ENCODE measurements at regions not wholly inside any gene's neighbourhood (a gene's known extent, or its start where the extent isn't known, plus 50 kb on each side); places are given as distances from the start of the nearest gene placed in this dataset.
"Not testable (repeated sequence)": the region's sequence is repeated elsewhere in the genome, so short reads cannot be mapped to it uniquely, and the experiment has no call there.

DNA sequence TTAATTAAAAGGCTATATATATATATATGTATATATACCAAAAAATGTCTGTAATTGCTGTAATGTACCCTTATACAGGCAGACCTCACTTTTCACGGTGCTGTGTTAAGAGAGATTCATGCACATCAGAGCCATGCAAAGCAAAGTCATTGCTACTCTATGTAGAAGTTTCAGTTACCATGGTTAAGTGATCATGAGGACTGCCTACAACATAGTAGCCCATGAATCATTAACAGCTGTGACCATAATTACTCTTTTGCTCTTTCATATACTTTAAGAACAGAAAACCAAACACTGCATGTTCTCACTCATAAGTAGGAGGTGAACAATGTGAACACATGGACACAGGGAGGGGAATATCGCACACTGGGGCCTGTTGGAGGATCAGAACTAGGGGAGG is 225.3 kb upstream of the EPHA3 start:
- Histone ChIP-seq H3K9me3 (ENCODE audit: low read length) (no peaks in the 10 kb centered on the region), H3K36me3 (ENCODE audit: low read depth, low read length) (no peaks in the 10 kb centered on the region), H3F3A (ENCODE audit: low read length, unreplicated experiment) (no peaks in the 10 kb centered on the region), H3K9me2 (replicated peaks; ENCODE audit: low read length) (no peaks in the 10 kb centered on the region), H3K4me1 (ENCODE audit: insufficient read depth, low read length) (no peaks in the 10 kb centered on the region), H3K4me3 (ENCODE audit: low read length) (no peak overlapping the region), H2AFZ (ENCODE audit: low read length) (no peak overlapping the region), H3K4me2 (ENCODE audit: low read length) (no peak overlapping the region), H3K79me2 (ENCODE audit: low read length) (no peaks in the 10 kb centered on the region), H4K20me1 (ENCODE audit: low read length) (no peaks in the 10 kb centered on the region), H3K27ac (ENCODE audit: low read length) (no peak overlapping the region), H3K27me3 (ENCODE audit: low read length) (no peaks in the 10 kb centered on the region), H3K9ac (ENCODE audit: low read length) (no peak overlapping the region)
- intact Hi-C loops (cut with micrococcal nuclease): no loop called here
- CTCF ChIA-PET: no interaction called here
- no peak for ATAC-seq
- POLR2A ChIA-PET (ENCODE audit: unreplicated experiment): no interaction called here
- BruUV-seq (replicated peaks): no TSS peak
- DNase-seq: no peak
- TF ChIP-seq CTCF (conservative IDR thresholded peaks at IDR 0.05; ENCODE audit: low read depth, low read length) (no peak), EZH2phosphoT487 (IDR thresholded peaks at IDR 0.05; ENCODE audit: borderline replicate concordance, low read length) (no peak), EZH2 (IDR thresholded peaks at IDR 0.05; ENCODE audit: low read length, unreplicated experiment) (no peak)

DNA sequence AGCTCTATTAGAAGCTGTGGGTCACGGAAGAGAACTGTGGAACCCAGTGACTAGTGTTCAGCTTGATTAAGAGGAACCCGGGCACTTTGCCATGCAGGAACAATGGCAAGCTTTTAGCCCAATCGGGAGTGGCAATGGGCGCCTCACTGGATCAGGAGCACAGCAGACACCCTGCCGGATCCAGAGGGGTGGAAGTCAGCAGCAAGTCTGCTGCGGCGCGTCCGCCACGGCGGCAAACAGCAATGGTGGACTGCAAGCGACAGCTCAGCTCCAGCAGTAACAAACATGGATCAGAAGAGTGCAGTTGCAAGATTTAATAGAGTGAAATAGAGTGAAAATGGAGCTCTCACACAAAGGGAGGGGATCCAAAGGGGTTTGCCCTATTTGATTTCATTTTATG is 220.8 kb upstream of the EPHA3 start:
- H3K9me3 ChIP-seq (ENCODE audit: low read length); BruUV-seq (replicated peaks); H3K4me3 ChIP-seq (ENCODE audit: low read length); H3F3A ChIP-seq (ENCODE audit: low read length, unreplicated experiment); H3K79me2 ChIP-seq (ENCODE audit: low read length); POLR2A ChIA-PET (ENCODE audit: unreplicated experiment); H3K4me2 ChIP-seq (ENCODE audit: low read length); H3K27ac ChIP-seq (ENCODE audit: low read length); CTCF ChIA-PET; H3K9ac ChIP-seq (ENCODE audit: low read length); H4K20me1 ChIP-seq (ENCODE audit: low read length); intact Hi-C loops (cut with micrococcal nuclease); H3K36me3 ChIP-seq (ENCODE audit: low read depth, low read length); H2AFZ ChIP-seq (ENCODE audit: low read length); H3K9me2 ChIP-seq (replicated peaks; ENCODE audit: low read length); H3K4me1 ChIP-seq (ENCODE audit: insufficient read depth, low read length); ATAC-seq; DNase-seq; H3K27me3 ChIP-seq (ENCODE audit: low read length): not testable (repeated sequence)

GRCh38 chr3:88896026-88896425 is 211.4 kb upstream of the EPHA3 start:
- Histone ChIP-seq H3K9me3 (ENCODE audit: low read length) (no peaks in the 10 kb centered on the region), H2AFZ (ENCODE audit: low read length) (no peak overlapping the region), H4K20me1 (ENCODE audit: low read length) (no peaks in the 10 kb centered on the region), H3K27ac (ENCODE audit: low read length) (no peak overlapping the region), H3K36me3 (ENCODE audit: low read depth, low read length) (no peaks in the 10 kb centered on the region), H3K4me3 (ENCODE audit: low read length) (no peak overlapping the region), H3K4me2 (ENCODE audit: low read length) (no peak overlapping the region), H3K9me2 (replicated peaks; ENCODE audit: low read length) (no peaks in the 10 kb centered on the region), H3K4me1 (ENCODE audit: insufficient read depth, low read length) (no peaks in the 10 kb centered on the region), H3K9ac (ENCODE audit: low read length) (no peak overlapping the region), H3K27me3 (ENCODE audit: low read length) (peaks cover 9% of the 10 kb centered on the region; the same call in 1 of the 2 replicates), H3F3A (ENCODE audit: low read length, unreplicated experiment) (no peaks in the 10 kb centered on the region), H3K79me2 (ENCODE audit: low read length) (no peaks in the 10 kb centered on the region)
- ChIA-PET POLR2A (ENCODE audit: unreplicated experiment) (no interaction called here), CTCF (no interaction called here)
- no TSS peak for BruUV-seq (replicated peaks)
- intact Hi-C loops (cut with micrococcal nuclease): no loop called here
- DNase-seq: peak; percentile 27
- TF ChIP-seq EZH2phosphoT487 (IDR thresholded peaks at IDR 0.05; ENCODE audit: borderline replicate concordance, low read length) (no peak), CTCF (conservative IDR thresholded peaks at IDR 0.05; ENCODE audit: low read depth, low read length) (no peak), EZH2 (IDR thresholded peaks at IDR 0.05; ENCODE audit: low read length, unreplicated experiment) (no peak)
- ATAC-seq: no peak

Measured in PC-3 (cell line).